OCI-LY3 (cell line): ENCODE measurements at regions not wholly inside any gene's neighbourhood (a gene's known extent, or its start where the extent isn't known, plus 50 kb on each side); places are given as distances from the start of the nearest gene placed in this dataset.

ENCODE experiments used
- H2AFZ ChIP-seq: fragments of 200-600, 300-600 bp; shearing (Covaris generic); 2 replicates; pipeline ENCODE4 v1.6.0; 2014; ENCODE audit warnings: antibody characterized with exemption, low read depth, low read length
- H3K27ac ChIP-seq: fragments of 200-600, 300-600 bp; sonication (generic); 2 replicates; pipeline ENCODE4 v1.5.1; 2014; ENCODE audit warnings: mild to moderate bottlenecking, low read length, moderate library complexity, mixed read lengths
- H3K27me3 ChIP-seq: fragments of 200-600, 300-600 bp; sonication (generic); 2 replicates; pipeline ENCODE4 v1.6.1; 2014; ENCODE audit warnings: low read depth, low read length, mixed read lengths
- H3K36me3 ChIP-seq: fragments of 200-600, 300-600 bp; sonication (generic); replicated peaks from 2 replicates; pipeline ENCODE3; 2014; ENCODE audit warnings: low read depth, low read length, mixed read lengths
- H3K4me1 ChIP-seq: fragments of 300-600, 200-600 bp; sonication (generic); 2 replicates; pipeline ENCODE4 v1.6.1; 2014; ENCODE audit warnings: low read length, mixed read lengths
- H3K4me2 ChIP-seq: fragments of 200-600, 300-600 bp; sonication (generic); 2 replicates; pipeline ENCODE4 v1.6.1; 2014; ENCODE audit warnings: low read length, mixed read lengths
- H3K4me3 ChIP-seq: fragments of 300-600, 200-600 bp; sonication (generic); 2 replicates; pipeline ENCODE4 v1.5.1; 2014; ENCODE audit warnings: antibody characterized with exemption, mild to moderate bottlenecking, low read length, moderate library complexity
- H3K79me2 ChIP-seq: fragments of 300-600, 200-600 bp; shearing (Covaris generic); 2 replicates; pipeline ENCODE4 v1.6.1; 2014; ENCODE audit warnings: mild to moderate bottlenecking, low read length, mixed read lengths
- H3K9ac ChIP-seq: fragments of 300-600, 200-600 bp; shearing (Covaris generic); 2 replicates; pipeline ENCODE4 v1.6.0; 2014; ENCODE audit warnings: mild to moderate bottlenecking, low read length, moderate library complexity
- H3K9me3 ChIP-seq: fragments of 200-600, 300-600 bp; shearing (Covaris generic); 2 replicates; pipeline ENCODE4 v1.6.1; 2014; ENCODE audit warnings: low read length, mixed read lengths; ENCODE audit not compliant: insufficient read depth
- H4K20me1 ChIP-seq: fragments of 200-600, 300-600 bp; sonication (generic); 2 replicates; pipeline ENCODE4 v1.6.1; 2016; ENCODE audit warnings: low read length, mixed read lengths; ENCODE audit not compliant: insufficient read depth
- EZH2phosphoT487 ChIP-seq: fragments of 200-600 bp; shearing (Covaris generic); IDR thresholded peaks from 2 replicates; pipeline ENCODE4 v1.6.1; 2018; ENCODE audit warnings: antibody characterized with exemption, mixed run types, low read depth
- TF ChIP-seq, protein P1 (sequence below): fragments of 200-600, 300-600 bp; sonication (generic); IDR thresholded peaks from 2 replicates; pipeline ENCODE4 v1.5.1; 2014; ENCODE audit warnings: antibody characterized with exemption, low read length, low read depth

DNA sequence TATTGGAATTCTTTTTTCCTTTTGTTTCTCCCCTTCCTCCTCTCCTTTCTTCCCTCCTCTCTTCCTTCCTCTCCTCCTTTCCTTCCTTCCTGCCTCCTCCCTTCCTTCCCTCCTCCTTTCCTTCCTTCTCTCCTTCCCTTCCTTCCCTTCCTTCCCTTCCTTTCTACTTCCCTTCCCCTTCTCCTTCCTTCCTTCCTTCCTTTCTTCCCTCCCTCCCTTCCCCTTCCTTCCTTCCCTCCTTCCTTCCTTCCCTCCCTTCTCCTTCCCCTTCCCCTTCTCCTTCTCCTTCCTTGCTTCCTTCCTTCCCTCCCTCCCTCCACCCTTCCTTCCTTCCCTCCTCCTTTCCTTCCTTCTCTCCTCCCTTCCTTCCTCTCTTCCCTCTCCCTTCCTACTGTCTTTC is 431.0 kb upstream of the MEIS1 start:
- no peaks in the 10 kb centered on the region for H3K79me2 ChIP-seq
- no peaks in the 10 kb centered on the region for H3K36me3 ChIP-seq
- no peaks in the 10 kb centered on the region for H3K9me3 ChIP-seq
- H3K27ac ChIP-seq, result no peak overlapping the region
- H3K4me3 ChIP-seq, result no peak overlapping the region
- H2AFZ ChIP-seq, result no peak overlapping the region
- no peak for TF ChIP-seq EZH2phosphoT487
- TF ChIP-seq, protein P1, sequence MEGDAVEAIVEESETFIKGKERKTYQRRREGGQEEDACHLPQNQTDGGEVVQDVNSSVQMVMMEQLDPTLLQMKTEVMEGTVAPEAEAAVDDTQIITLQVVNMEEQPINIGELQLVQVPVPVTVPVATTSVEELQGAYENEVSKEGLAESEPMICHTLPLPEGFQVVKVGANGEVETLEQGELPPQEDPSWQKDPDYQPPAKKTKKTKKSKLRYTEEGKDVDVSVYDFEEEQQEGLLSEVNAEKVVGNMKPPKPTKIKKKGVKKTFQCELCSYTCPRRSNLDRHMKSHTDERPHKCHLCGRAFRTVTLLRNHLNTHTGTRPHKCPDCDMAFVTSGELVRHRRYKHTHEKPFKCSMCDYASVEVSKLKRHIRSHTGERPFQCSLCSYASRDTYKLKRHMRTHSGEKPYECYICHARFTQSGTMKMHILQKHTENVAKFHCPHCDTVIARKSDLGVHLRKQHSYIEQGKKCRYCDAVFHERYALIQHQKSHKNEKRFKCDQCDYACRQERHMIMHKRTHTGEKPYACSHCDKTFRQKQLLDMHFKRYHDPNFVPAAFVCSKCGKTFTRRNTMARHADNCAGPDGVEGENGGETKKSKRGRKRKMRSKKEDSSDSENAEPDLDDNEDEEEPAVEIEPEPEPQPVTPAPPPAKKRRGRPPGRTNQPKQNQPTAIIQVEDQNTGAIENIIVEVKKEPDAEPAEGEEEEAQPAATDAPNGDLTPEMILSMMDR, result no peak
- H4K20me1 ChIP-seq, result no peaks in the 10 kb centered on the region
- H3K9ac ChIP-seq, result no peak overlapping the region
- H3K4me2 ChIP-seq, result no peak overlapping the region
- H3K27me3 ChIP-seq, result no peaks in the 10 kb centered on the region
- H3K4me1 ChIP-seq, result no peaks in the 10 kb centered on the region

DNA sequence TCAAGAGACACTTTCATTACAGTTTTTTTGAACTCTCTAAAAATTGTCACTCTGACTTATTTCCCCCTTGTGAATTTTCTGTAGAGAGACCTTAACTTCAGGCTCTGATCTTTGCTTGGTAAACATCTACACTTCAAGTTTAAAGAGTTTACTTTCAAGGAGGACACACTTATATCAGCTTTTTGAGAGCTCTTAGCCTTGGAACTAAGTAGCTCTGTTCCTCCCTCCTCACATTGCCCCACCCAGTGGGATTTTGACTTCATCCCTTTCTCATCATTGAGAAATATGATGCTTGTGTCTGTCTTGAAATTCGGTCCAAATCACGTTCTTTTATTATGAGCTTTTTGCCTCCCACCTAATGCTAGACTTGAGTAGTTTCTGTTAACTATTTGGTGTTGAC is 433.4 kb upstream of the MEIS1 start:
- Histone ChIP-seq H3K9me3 (no peaks in the 10 kb centered on the region), H3K4me3 (no peak overlapping the region), H3K4me1 (no peaks in the 10 kb centered on the region), H4K20me1 (no peaks in the 10 kb centered on the region), H3K27me3 (no peaks in the 10 kb centered on the region), H3K36me3 (no peaks in the 10 kb centered on the region), H2AFZ (no peak overlapping the region), H3K79me2 (no peaks in the 10 kb centered on the region), H3K27ac (no peak overlapping the region), H3K4me2 (no peak overlapping the region), H3K9ac (no peak overlapping the region)
- TF ChIP-seq, protein P1, result no peak
- no peak for TF ChIP-seq EZH2phosphoT487

DNA sequence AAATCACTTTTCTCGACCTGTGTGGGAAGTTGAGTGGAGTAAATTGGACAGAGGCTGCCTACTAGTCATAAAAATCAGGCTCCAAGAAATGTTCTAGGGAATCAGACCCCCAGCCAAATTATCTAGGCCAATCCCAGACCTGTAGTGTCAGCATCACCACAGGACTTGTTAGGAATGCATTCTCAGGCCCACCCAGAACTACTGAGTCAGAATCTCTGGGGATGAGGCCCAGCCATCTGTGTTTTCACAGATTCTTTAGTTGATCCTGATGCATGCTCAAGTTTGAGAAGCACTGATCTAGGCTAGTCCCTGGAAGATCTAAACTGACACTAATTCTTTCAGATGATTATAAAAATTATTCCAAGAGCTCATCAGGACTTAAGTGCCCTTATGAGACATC is 434.0 kb upstream of the MEIS1 start:
- Histone ChIP-seq H3K79me2 (no peaks in the 10 kb centered on the region), H3K27ac (no peak overlapping the region), H3K4me3 (no peak overlapping the region), H3K9me3 (no peaks in the 10 kb centered on the region), H3K36me3 (no peaks in the 10 kb centered on the region), H3K9ac (no peak overlapping the region), H3K4me1 (no peaks in the 10 kb centered on the region), H2AFZ (no peak overlapping the region), H3K27me3 (0 out of 2 replicates have a peak, but pooled peaks cover 2% of the 10 kb centered on the region), H4K20me1 (no peaks in the 10 kb centered on the region), H3K4me2 (no peak overlapping the region)
- no peak for TF ChIP-seq EZH2phosphoT487
- TF ChIP-seq, protein P1, result no peak

DNA sequence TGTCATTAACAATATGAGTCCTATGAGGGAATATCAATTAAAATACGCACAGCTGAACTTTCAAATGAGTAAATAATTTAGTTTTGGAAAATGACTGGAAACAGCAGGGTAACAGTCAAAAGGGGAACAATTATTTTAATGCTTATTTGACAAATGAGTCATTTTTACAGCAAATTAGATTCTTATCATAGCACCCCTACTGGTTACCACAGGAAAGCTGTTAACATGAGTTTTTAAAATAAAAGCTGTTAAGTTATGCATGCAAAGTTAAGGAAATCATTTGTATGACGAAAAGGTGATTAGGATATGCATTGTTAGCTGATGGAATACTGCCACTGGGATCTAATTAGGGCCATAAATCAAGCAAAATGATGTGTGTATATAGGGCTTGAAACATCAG is 435.1 kb upstream of the MEIS1 start:
- Histone ChIP-seq H3K9ac (no peak overlapping the region), H3K4me2 (no peak overlapping the region), H3K9me3 (no peaks in the 10 kb centered on the region), H3K4me3 (no peak overlapping the region), H3K27me3 (0 out of 2 replicates have a peak, but pooled peaks cover 5% of the 10 kb centered on the region), H3K27ac (no peak overlapping the region), H2AFZ (no peak overlapping the region), H4K20me1 (no peaks in the 10 kb centered on the region), H3K79me2 (no peaks in the 10 kb centered on the region), H3K36me3 (no peaks in the 10 kb centered on the region), H3K4me1 (no peaks in the 10 kb centered on the region)
- TF ChIP-seq EZH2phosphoT487, result no peak
- TF ChIP-seq, protein P1, result peak; percentile 31
